ENCODE measurements at regions not wholly inside any gene's neighbourhood (a gene's known extent, or its start where the extent isn't known, plus 50 kb on each side); places are given as distances from the start of the nearest gene placed in this dataset.
"Not testable (repeated sequence)": the region's sequence is repeated elsewhere in the genome, so short reads cannot be mapped to it uniquely, and the experiment has no call there.

GRCh38 chr16:61128545-61129323, 907.5 kb downstream of the CDH8 start:
- H3K4me3 ChIP-seq (ENCODE audit: low read length in 3 of 3): no peak overlapping the region
- FAIRE-seq: no peak
- H3K27ac ChIP-seq (ENCODE audit: low read depth in 2 of 2, low read length in 2 of 2): no peak overlapping the region
- H3K9ac ChIP-seq (ENCODE audit: low read length in 3 of 3): no peak overlapping the region
- no peak for TF ChIP-seq CTCF (IDR thresholded peaks at IDR 0.05; ENCODE audit: borderline replicate concordance, extremely low read depth, insufficient read depth)
- no peaks in the 10 kb centered on the region for H3K4me1 ChIP-seq (ENCODE audit: control insufficient read depth in 2 of 3, insufficient read depth in 2 of 3, low read depth in 1 of 3, low read length in 3 of 3)
- intact Hi-C loops (cut with DNase I): no loop called here
- peak in 1 of 5 donors; percentile 57 for DNase-seq
- no peaks in the 10 kb centered on the region for H3K9me3 ChIP-seq (ENCODE audit: control insufficient read depth in 2 of 3, insufficient read depth in 1 of 3, low read length in 3 of 3)
- H3K27me3 ChIP-seq (ENCODE audit: control insufficient read depth, insufficient read depth, low read length): no peaks in the 10 kb centered on the region
- H3K36me3 ChIP-seq (ENCODE audit: control insufficient read depth in 2 of 3, insufficient read depth in 3 of 3, low read length in 3 of 3): no peaks in the 10 kb centered on the region

GRCh38 chr16:61105544-61105943, 930.7 kb downstream of the CDH8 start:
- Histone ChIP-seq H3K27me3 (ENCODE audit: control insufficient read depth, insufficient read depth, low read length) (no peaks in the 10 kb centered on the region), H3K4me1 (ENCODE audit: control insufficient read depth in 2 of 3, insufficient read depth in 2 of 3, low read depth in 1 of 3, low read length in 3 of 3) (no peaks in the 10 kb centered on the region), H3K4me3 (ENCODE audit: low read length in 3 of 3) (no peak overlapping the region), H3K36me3 (ENCODE audit: control insufficient read depth in 2 of 3, insufficient read depth in 3 of 3, low read length in 3 of 3) (no peaks in the 10 kb centered on the region), H3K9ac (ENCODE audit: low read length in 3 of 3) (no peak overlapping the region), H3K27ac (ENCODE audit: low read depth in 2 of 2, low read length in 2 of 2) (no peak overlapping the region), H3K9me3 (ENCODE audit: control insufficient read depth in 2 of 3, insufficient read depth in 1 of 3, low read length in 3 of 3) (no peaks in the 10 kb centered on the region)
- FAIRE-seq (no peak), DNase-seq (no peak)
- intact Hi-C loops (cut with DNase I): no loop called here
- no peak for TF ChIP-seq CTCF (IDR thresholded peaks at IDR 0.05; ENCODE audit: borderline replicate concordance, extremely low read depth, insufficient read depth)

GRCh38 chr16:61098505-61098904, 937.7 kb downstream of the CDH8 start:
- DNase-seq: no peak
- no peaks in the 10 kb centered on the region for H3K9me3 ChIP-seq (ENCODE audit: control insufficient read depth in 2 of 3, insufficient read depth in 1 of 3, low read length in 3 of 3)
- intact Hi-C loops (cut with DNase I): no loop called here
- H3K27me3 ChIP-seq (ENCODE audit: control insufficient read depth, insufficient read depth, low read length): no peaks in the 10 kb centered on the region
- no peak for FAIRE-seq
- H3K36me3 ChIP-seq (ENCODE audit: control insufficient read depth in 2 of 3, insufficient read depth in 3 of 3, low read length in 3 of 3): no peaks in the 10 kb centered on the region
- no peak overlapping the region for H3K4me3 ChIP-seq (ENCODE audit: low read length in 3 of 3)
- H3K9ac ChIP-seq (ENCODE audit: low read length in 3 of 3): no peak overlapping the region
- no peak overlapping the region for H3K27ac ChIP-seq (ENCODE audit: low read depth in 2 of 2, low read length in 2 of 2)
- no peaks in the 10 kb centered on the region for H3K4me1 ChIP-seq (ENCODE audit: control insufficient read depth in 2 of 3, insufficient read depth in 2 of 3, low read depth in 1 of 3, low read length in 3 of 3)
- TF ChIP-seq CTCF (IDR thresholded peaks at IDR 0.05; ENCODE audit: borderline replicate concordance, extremely low read depth, insufficient read depth): no peak

- H3K36me3 ChIP-seq (ENCODE audit: control insufficient read depth in 2 of 3, insufficient read depth in 3 of 3, low read length in 3 of 3); FAIRE-seq; H3K27ac ChIP-seq (ENCODE audit: low read depth in 2 of 2, low read length in 2 of 2); H3K9me3 ChIP-seq (ENCODE audit: control insufficient read depth in 2 of 3, insufficient read depth in 1 of 3, low read length in 3 of 3); H3K4me3 ChIP-seq (ENCODE audit: low read length in 3 of 3); H3K4me1 ChIP-seq (ENCODE audit: control insufficient read depth in 2 of 3, insufficient read depth in 2 of 3, low read depth in 1 of 3, low read length in 3 of 3); H3K27me3 ChIP-seq (ENCODE audit: control insufficient read depth, insufficient read depth, low read length); intact Hi-C loops (cut with DNase I); H3K9ac ChIP-seq (ENCODE audit: low read length in 3 of 3): not testable (repeated sequence)
- peak in 1 of 5 donors; percentile 42 for DNase-seq
Measured at GRCh38 chr16:61091300-61091699, 944.9 kb downstream of the CDH8 start.

All from kidney (tissue), 13 donors.